Adrenal gland (tissue), 5 donors: ENCODE measurements at regions not wholly inside any gene's neighbourhood (a gene's known extent, or its start where the extent isn't known, plus 50 kb on each side); places are given as distances from the start of the nearest gene placed in this dataset.

Source experiments
- POLR2A ChIP-seq, 2 donors: fragments of 450-650 bp; IDR thresholded peaks; one replicate each; pipeline ENCODE4 v1.6.1; 2017; ENCODE audit warnings: antibody characterized with exemption in 2 of 2, mild to moderate bottlenecking in 2 of 2, moderate library complexity in 1 of 2
- TF ChIP-seq, protein P1 (sequence below), 6 experiments: fragments of 450-650 bp in 4 of 6; fragments of 200-600 bp in 2 of 6; sonication (generic) in 1 of 6; IDR thresholded peaks; 1 replicate in 5 of 6; 2 replicates in 1 of 6; pipeline versions ENCODE4 v1.5.1 to v1.8.0; 2016 to 2021; ENCODE audit warnings: antibody characterized with exemption in 6 of 6, mild to moderate bottlenecking in 2 of 6, moderate library complexity in 1 of 6
- donor health status: DM: no; HTN: no; CAD: no.

GRCh38 chr9:84447305-84447704 lies 106.7 kb upstream of the SLC28A3 start:
- TF ChIP-seq, protein P1, sequence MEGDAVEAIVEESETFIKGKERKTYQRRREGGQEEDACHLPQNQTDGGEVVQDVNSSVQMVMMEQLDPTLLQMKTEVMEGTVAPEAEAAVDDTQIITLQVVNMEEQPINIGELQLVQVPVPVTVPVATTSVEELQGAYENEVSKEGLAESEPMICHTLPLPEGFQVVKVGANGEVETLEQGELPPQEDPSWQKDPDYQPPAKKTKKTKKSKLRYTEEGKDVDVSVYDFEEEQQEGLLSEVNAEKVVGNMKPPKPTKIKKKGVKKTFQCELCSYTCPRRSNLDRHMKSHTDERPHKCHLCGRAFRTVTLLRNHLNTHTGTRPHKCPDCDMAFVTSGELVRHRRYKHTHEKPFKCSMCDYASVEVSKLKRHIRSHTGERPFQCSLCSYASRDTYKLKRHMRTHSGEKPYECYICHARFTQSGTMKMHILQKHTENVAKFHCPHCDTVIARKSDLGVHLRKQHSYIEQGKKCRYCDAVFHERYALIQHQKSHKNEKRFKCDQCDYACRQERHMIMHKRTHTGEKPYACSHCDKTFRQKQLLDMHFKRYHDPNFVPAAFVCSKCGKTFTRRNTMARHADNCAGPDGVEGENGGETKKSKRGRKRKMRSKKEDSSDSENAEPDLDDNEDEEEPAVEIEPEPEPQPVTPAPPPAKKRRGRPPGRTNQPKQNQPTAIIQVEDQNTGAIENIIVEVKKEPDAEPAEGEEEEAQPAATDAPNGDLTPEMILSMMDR (IDR thresholded peaks at IDR 0.05): no peak
- no peak for TF ChIP-seq POLR2A (IDR thresholded peaks at IDR 0.05)
